HG02884 (cell line): ENCODE measurements at regions not wholly inside any gene's neighbourhood (a gene's known extent, or its start where the extent isn't known, plus 50 kb on each side); places are given as distances from the start of the nearest gene placed in this dataset.

Experiments used
- ATAC-seq: cut with Tn5 transposase; IDR thresholded peaks from one replicate; pipeline ENCODE4 v1.9.1; 2021; ENCODE audit warnings: mild to moderate bottlenecking, moderate library complexity; ENCODE audit not compliant: unreplicated experiment

DNA sequence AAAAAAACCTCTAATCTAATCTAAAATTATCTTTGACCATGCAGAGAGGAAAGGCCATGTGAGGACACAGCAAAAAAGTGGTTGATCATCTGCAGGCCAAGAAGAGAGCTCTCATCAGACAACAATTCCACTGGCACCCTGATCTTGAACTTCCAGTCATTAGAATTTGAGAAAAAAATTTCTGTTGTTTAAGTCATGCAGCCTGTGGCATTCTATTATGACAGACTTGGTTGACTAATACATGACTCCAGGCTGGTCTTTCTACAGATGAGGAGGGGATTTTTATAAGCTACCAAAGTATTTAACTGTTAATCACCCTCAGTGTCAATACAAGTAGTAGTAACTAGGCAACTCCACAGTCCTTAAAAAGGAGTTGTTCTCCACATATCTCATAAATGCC is 358.5 kb upstream of the RGMB start:
- ATAC-seq: no peak

DNA sequence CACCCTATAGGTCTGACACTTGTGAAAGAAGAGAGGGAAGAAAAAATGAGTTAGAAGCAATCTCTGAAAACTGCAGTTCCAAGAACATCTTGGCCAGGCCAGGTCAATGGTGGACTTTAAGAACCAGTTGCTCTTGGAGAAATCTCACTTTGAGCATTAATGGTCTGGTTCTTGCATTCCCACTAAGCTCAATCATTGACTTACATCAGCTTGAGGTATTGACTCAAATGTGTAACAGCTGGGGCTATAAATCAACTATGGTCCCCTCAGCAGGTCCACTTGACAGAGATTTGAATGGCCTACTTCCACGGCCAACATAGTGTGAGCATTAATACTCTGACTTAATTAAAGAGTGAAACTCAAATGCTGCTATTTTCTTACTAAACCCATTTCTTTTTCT is 357.8 kb upstream of the RGMB start:
- no peak for ATAC-seq

GRCh38 chr5:98416541-98416940 is 356.9 kb upstream of the RGMB start:
- no peak for ATAC-seq

GRCh38 chr5:98419825-98420224 is 353.6 kb upstream of the RGMB start:
- no peak for ATAC-seq

GRCh38 chr5:98424681-98425450 is 348.6 kb upstream of the RGMB start:
- ATAC-seq: no peak

DNA sequence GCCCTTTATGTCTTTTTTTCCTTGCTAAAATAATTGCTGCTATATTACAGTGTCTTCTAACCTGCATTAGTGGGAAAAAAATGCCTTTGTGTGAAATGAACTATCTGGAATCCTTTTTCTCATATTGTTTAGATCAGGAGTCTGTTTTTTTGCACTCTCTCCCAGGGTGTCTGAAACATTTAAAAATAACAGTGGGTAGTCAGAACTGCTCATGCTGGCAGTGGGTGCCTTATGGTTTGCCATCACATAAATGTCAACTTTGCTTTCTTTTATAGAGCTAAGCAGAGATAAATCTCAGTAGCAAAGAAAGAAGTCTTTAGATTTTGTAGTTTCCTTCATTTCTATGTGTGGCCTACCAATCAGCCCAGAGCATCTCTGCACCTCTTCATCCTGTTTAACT is 347.8 kb upstream of the RGMB start:
- no peak for ATAC-seq

DNA sequence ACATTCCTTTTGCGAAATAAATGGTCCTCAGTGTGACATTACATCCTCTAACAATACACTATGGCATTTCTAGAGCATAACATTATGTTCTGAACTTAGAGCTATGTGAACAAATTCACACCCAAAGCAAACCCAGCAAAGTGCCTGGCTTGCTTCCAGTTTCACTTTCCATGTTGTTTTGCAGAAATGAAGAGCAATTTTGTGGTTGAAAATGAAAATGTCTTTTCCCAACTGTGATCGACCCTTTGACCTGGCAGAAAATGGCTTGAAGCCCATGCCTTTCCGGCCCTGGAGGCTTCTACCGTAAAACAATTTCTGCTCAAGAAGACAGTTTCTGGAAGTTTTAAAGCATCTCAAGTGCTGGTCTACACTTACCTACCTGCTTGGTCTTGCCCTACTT is 344.7 kb upstream of the RGMB start:
- ATAC-seq: peak; percentile 56

DNA sequence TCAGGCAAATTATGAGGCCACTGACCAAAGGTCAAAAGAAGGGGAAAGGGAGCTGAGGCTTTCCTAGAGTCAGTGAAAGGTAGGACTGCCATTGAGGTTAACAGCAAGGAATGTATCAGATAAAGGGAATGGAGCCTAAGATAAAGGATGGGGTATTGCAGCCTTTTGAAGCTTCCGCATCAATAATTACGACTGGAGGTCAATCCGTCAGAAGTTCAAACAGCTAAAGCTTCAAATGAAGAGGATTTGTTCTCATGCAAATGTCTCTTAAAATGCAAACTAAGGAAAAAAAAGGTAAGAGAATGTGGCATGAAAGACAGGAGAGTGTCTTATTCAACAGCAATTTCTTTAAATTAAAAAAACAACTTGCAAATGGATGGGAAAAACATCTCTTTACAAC is 341.1 kb upstream of the RGMB start:
- no peak for ATAC-seq

GRCh38 chr5:98433022-98433421 is 340.4 kb upstream of the RGMB start:
- no peak for ATAC-seq

GRCh38 chr5:98433673-98434072 is 339.8 kb upstream of the RGMB start:
- ATAC-seq: no peak

DNA sequence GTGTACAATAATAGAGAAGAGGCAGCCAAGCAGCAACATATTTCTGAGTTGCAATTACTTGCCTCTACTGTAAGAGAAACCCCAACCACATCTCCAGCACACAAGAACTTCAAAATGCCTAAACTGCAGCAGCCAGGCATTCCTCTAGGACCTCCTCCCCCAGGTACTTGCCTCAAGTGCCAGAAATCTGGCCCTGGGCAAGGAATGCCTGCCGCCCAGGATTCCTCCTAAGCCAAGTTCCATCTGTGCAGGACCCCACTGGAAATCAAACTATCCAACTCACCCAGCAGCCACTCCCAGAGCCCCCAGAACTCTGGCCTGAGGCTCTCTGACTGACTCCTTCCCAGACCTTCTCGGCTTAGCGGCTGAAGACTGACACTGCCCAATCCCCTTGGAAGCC is 336.8 kb upstream of the RGMB start:
- no peak for ATAC-seq

GRCh38 chr5:98442448-98442847 is 331.0 kb upstream of the RGMB start:
- ATAC-seq: no peak

- ATAC-seq: no peak
Observed at GRCh38 chr5:98443881-98444280, 329.6 kb upstream of the RGMB start.

GRCh38 chr5:98453296-98453695 is 320.2 kb upstream of the RGMB start:
- no peak for ATAC-seq

- no peak for ATAC-seq
Observed at GRCh38 chr5:98454407-98454806, 319.1 kb upstream of the RGMB start.

DNA sequence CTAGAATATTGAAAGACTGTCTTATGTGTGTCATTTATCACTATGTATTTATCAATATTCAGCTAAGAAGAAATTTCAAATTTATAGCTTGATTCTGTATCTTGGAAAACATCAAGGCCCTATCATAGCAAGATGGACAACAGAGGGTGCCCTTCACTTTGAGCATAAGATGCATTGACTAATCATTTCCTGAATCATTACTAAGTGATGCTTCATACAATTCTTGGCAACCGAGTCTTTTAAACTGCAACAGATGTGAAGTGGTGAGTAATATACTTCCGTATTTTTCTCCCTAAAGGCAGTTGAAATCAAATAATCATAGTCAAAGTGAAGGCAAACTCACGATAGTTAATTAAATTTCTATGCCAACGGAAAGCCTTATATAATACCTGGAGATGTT is 318.6 kb upstream of the RGMB start:
- ATAC-seq: no peak

DNA sequence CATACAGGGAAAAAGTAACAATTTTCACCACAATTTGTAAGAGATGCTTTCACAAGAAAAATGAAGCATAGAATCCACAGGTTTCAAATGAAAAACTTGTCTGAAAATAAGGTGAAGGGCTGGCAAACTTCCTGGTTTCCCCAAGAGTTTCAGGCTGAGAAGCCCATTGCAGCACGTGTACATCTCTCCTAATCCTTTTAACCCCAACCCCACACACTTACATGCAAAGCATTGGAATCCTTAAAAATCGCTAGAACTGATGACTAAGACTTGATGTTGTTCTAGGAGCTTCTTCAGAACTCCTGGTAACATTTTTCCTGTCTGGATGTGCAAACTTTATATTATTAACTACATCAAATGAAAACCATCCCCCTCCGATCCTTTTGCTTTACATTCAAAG is 317.8 kb upstream of the RGMB start:
- no peak for ATAC-seq

DNA sequence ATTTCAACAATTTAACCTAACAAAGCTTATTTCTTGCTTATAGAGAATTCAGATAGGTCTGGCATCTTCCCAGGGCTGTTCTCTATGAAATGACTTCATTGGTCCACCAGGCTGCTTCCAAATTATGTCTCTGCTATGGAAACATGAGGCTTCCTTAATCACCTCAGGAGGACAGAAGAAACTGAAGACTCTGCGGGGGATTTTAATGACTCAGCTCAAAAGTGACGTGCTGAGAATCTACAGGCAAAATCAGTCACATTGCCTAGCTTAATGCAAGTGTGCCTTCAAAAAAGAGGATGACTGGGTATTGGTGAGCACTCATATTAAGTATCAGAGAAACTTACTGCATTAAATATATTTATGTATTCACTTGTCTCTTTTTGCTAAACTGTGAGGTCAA is 315.5 kb upstream of the RGMB start:
- ATAC-seq: peak; percentile 53

GRCh38 chr5:98458726-98459125 is 314.7 kb upstream of the RGMB start:
- ATAC-seq: no peak

- ATAC-seq: no peak
Observed at GRCh38 chr5:98460536-98460935, 312.9 kb upstream of the RGMB start.

DNA sequence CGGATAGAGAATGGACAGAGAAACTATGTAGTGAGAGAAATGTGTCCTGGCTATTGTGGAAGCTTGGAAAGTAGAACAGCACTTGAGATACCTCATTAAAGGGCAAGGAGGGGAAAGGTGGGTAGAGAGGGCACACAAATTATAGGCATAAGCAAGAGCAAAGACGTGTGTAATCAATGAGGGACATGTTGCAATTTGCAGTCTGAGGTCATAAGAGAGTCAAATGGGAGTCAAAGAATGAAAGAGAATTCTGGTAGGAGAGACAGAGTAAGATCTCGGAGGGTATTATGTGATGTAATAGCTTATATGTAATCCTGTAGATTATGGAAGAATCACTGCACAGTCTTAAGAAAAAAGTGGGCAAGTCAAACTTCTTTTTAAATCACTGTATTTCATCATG is 312.0 kb upstream of the RGMB start:
- ATAC-seq: no peak

DNA sequence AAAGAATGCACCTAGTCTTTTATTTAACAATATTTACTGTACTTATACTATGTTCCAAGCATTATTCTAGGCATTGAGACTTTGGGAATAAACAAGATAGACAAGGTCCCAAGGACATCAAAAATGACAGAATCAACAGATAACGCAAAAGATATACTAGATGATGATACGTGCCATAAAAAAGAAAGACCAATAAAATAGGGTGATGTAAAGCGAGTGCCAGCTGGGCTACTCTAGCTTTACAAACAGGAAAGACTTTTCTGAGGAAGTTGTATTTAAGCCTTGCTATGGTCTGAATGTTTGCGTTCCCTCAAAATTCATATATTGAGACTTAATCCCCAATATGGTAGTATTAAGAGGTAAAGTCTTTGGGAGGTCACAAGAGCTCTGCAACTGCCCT is 310.2 kb upstream of the RGMB start:
- ATAC-seq: no peak

DNA sequence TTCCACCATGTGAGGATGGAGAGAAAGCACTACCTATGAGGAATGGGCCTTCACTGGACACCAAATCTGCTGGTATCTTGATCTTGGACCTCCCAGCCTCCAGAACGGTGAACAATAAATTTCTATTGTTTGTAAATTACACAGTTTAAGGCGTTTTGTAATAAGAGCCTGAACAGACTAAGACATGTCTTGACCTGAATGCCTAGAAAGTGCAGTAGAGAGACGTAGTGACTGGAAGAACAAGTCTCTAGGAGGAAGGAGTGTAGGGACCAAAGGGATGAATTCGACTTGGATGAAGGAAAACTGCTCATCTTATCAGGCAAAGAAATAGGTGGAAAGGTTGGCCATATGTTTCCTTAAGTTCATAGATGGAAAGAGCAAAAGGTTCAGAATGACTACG is 309.8 kb upstream of the RGMB start:
- ATAC-seq: no peak
